NCI-H748 (cell line): ENCODE measurements at regions not wholly inside any gene's neighbourhood (a gene's known extent, or its start where the extent isn't known, plus 50 kb on each side); places are given as distances from the start of the nearest gene placed in this dataset.
"Not testable (repeated sequence)": the region's sequence is repeated elsewhere in the genome, so short reads cannot be mapped to it uniquely, and the experiment has no call there.

Experiments used
- DNase-seq: peaks from one replicate; lab custom pipeline; 2025; ENCODE audit not compliant: unreplicated experiment; lab: John Stamatoyannopoulos, UW

GRCh38 chr1:82411605-82412004 is 610.9 kb downstream of the ADGRL2 start:
- DNase-seq, result no peak

- DNase-seq, result no peak
These were observed 604.6 kb downstream of the ADGRL2 start for GRCh38 chr1:82405333-82405732.

- no peak for DNase-seq
These were observed 600.4 kb downstream of the ADGRL2 start for GRCh38 chr1:82401116-82401515.

GRCh38 chr1:82400521-82400920 is 599.8 kb downstream of the ADGRL2 start:
- no peak for DNase-seq

- no peak for DNase-seq
These were observed 598.4 kb downstream of the ADGRL2 start for GRCh38 chr1:82399093-82399492.

- no peak for DNase-seq
These were observed 597.6 kb downstream of the ADGRL2 start for GRCh38 chr1:82398357-82398756.

- DNase-seq, result no peak
These were observed 594.7 kb downstream of the ADGRL2 start for GRCh38 chr1:82395440-82395839.

- DNase-seq, result no peak
These were observed 592.2 kb downstream of the ADGRL2 start for GRCh38 chr1:82392946-82393345.

- DNase-seq, result no peak
These were observed 591.8 kb downstream of the ADGRL2 start for GRCh38 chr1:82392513-82392912.

GRCh38 chr1:82391712-82392111 is 591.0 kb downstream of the ADGRL2 start:
- no peak for DNase-seq

GRCh38 chr1:82390627-82391026 is 589.9 kb downstream of the ADGRL2 start:
- no peak for DNase-seq

- peak; percentile 31 for DNase-seq
These were observed 587.9 kb downstream of the ADGRL2 start for GRCh38 chr1:82388679-82389078.

- peak; percentile 30 for DNase-seq
These were observed 586.3 kb downstream of the ADGRL2 start for GRCh38 chr1:82387012-82387366.

- DNase-seq, result peak; percentile 30
These were observed 585.8 kb downstream of the ADGRL2 start for GRCh38 chr1:82386365-82387011.

GRCh38 chr1:82384776-82385175 is 584.0 kb downstream of the ADGRL2 start:
- DNase-seq, result no peak

- no peak for DNase-seq
These were observed 576.6 kb downstream of the ADGRL2 start for GRCh38 chr1:82377201-82377884.

GRCh38 chr1:82373710-82374109 is 573.0 kb downstream of the ADGRL2 start:
- no peak for DNase-seq

GRCh38 chr1:82371844-82372498 is 571.2 kb downstream of the ADGRL2 start:
- no peak for DNase-seq

- no peak for DNase-seq
These were observed 566.7 kb downstream of the ADGRL2 start for GRCh38 chr1:82367456-82367855.

- no peak for DNase-seq
These were observed 566.0 kb downstream of the ADGRL2 start for GRCh38 chr1:82366689-82367088.

GRCh38 chr1:82359541-82359940 is 558.8 kb downstream of the ADGRL2 start:
- DNase-seq, result not testable (repeated sequence)

- not testable (repeated sequence) for DNase-seq
These were observed 558.0 kb downstream of the ADGRL2 start for GRCh38 chr1:82358706-82359105.
